ENCODE measurements at regions not wholly inside any gene's neighbourhood (a gene's known extent, or its start where the extent isn't known, plus 50 kb on each side); places are given as distances from the start of the nearest gene placed in this dataset.
"Not testable (repeated sequence)": the region's sequence is repeated elsewhere in the genome, so short reads cannot be mapped to it uniquely, and the experiment has no call there.

- no peak for DNase-seq
Measured at GRCh38 chr9:38181232-38181631, 112.2 kb upstream of the SHB start.

DNA sequence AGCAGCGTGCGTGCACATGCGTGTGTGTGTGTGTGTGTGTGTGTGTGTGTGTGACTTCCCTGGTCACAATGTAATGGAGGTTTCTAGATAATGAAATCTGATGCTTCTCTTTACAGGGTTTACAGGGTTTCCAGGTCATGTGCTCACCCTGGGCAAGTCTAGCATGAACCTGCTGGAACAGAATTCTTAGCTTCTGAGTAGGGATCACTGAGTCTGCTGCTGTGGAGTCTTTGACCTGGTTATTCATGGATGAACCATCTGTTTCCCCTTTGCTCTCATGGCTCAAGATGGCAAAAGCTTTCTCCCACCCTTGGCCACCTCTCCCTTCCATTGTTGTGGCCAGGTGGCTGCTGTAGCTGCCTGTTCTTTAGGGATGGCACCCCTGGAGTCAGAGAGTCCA lies 111.6 kb upstream of the SHB start:
- no peak for DNase-seq

- DNase-seq, result no peak
Measured at GRCh38 chr9:38179965-38180364, 110.9 kb upstream of the SHB start.

GRCh38 chr9:38178237-38178636 lies 109.2 kb upstream of the SHB start:
- DNase-seq, result no peak

DNA sequence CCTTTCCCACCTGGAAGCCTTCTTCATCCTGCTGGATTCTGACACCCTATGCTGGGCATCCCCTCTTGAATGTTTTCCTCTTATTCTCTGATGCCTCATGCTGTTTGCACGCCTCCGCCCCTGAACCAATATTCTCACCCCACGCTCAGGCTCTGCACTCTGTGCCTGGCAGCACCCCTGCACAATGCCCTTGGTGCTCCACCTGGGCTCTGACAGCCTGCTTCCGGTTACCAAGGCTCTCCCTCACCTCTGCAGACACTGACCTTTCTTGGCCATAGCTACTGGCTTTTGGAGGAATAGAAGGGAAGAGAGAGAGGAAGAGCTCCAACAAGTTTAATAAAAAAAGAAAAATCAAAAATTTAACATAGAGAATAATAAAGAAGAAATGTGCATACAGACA lies 108.7 kb upstream of the SHB start:
- no peak for DNase-seq

DNA sequence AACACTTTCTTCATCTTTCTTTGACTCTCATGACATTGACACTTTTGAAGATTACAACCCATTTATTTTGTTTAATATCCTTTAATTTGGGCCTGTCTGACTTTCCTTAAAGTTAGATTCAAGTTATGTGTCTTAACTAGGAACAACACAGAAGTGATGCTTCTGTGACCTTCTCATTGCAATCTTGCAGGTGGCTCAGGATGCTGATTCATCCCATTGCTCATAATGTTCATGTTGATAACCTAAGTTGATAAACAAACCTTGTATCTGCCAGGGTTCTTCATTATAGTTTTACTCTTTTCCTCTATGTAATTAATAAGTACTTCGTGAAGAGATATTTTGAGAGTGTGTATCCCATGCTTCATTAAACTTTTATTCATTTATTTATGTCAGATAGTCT lies 107.2 kb upstream of the SHB start:
- DNase-seq, result no peak

GRCh38 chr9:38175423-38175822 lies 106.4 kb upstream of the SHB start:
- DNase-seq, result no peak

- DNase-seq, result no peak
Measured at GRCh38 chr9:38172586-38172985, 103.6 kb upstream of the SHB start.

- no peak for DNase-seq
Measured at GRCh38 chr9:38171926-38172325, 102.9 kb upstream of the SHB start.

- DNase-seq, result no peak
Measured at GRCh38 chr9:38171538-38171884, 102.5 kb upstream of the SHB start.

DNA sequence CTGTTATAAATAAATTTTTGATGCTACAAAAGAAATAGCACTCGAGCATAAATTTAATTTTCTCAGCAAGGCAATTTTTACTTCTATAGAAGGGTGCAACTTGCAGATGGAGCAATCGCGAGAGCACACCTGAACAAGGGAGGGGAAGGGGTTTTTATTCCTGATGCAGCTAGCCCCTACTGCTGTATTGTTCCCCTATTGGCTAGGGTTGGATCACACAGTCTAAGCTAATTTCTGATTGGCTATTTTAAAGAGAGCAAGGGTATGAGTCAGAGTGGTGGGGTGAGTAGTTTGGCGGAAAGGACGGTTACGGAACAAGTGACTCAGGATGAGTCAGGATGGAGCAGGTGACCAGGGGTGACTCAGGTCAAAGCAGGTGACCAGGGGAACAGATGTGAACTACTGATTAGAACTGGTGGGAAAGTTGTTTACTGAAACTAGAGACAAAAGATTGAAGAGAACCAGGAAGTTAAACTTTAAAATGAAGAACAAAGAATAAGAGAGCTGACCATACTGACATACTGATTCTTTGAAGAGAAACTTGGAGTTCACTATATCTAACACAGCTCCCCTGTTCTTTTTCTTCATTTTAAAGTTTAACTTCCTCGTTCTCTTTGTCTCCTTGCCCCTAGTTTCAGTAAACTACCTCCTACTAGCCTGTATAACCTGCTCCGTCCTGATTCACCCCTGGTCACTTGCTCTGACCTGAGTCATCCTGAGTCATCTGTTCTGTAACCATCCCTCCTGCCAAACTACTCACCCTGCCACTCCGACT lies 101.9 kb upstream of the SHB start:
- DNase-seq, result not testable (repeated sequence)

DNA sequence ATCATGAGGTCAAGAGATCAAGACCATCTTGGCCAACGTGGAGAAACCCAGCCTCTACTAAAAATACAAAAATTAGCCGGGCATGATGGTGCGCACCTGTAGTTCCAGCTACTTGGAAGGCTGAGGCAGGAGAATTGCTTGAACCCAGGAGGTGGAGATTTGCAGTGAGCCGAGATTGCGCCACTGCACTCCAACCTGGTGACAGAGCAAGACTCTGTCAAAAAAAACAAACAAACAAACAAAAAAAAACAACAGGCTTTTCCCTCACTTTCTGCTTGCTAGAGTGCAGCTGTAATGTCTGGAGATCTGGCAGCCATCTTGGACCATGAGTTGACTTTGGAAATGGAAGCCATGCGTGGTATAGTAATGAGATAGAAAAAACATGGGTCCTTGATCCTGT lies 101.1 kb upstream of the SHB start:
- DNase-seq, result not testable (repeated sequence)

GRCh38 chr9:38166501-38166900 lies 97.5 kb upstream of the SHB start:
- no peak for DNase-seq

DNA sequence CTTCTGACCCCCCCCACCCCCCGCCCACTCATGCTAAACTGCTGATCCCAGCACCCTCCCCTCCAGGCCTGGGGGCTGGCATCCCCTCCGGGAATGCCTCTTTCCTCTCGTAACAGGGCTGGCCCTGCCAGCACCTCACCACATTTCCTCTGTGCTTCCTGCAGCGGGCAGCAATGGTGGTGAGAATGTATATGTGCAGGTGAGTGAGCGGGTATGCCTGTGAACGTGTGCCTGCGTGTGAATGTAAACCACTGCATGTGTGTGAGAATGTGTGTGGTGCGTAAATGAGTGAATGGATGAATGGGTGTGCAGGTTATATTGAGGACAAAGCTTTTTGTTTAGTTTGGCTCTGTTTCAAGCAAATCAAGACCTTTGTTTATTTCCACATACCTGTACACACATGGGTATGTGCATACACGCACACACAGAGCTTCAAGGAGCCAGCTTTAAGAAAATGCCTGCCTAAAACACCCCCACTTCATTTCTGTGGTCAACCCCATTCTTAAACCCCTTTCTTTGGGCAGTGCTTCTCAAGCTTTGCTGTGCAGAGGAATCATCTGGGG lies 95.7 kb upstream of the SHB start:
- no peak for DNase-seq

DNA sequence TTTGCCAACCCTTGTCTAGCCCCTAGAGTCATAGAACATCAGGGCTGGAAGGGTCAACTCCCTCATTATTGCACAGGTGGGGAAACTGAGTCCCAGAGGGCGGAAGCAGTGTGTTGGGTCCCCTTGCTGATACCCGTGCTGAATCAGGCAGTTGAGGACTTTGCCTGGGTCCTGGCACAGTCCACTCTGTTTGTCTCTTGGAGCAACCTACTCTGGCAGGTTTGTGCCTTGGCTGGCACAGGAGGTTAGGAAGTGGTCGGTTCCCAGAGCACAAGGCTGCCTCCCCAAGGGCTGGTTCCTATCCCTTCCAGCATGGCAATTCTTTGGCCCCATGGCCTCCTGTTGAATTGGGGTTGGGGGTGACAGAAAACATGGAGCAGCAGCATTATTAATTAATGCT lies 94.5 kb upstream of the SHB start:
- DNase-seq, result no peak

- no peak for DNase-seq
Measured at GRCh38 chr9:38162332-38163211, 93.5 kb upstream of the SHB start.

GRCh38 chr9:38160613-38161215 lies 91.7 kb upstream of the SHB start:
- DNase-seq, result peak; percentile 56

DNA sequence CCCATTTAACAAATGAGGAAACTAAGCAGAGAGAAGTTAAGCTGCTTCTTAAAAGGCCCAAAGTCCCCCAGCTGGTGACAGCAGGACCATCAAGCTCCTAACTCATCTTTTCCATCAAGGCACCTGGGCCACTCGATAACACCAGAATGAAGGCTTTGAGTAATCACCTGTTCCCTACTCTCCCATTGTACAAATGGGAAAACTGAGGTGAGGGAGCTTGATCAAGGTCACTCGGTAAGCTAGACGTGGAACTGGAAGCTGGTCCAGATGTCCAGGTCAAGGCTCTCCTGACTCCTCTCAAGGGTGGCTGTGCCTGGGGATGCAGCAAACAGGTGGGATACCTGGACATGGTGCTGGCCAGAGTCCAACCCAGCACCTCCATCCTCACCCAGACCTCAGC lies 90.6 kb upstream of the SHB start:
- no peak for DNase-seq

DNA sequence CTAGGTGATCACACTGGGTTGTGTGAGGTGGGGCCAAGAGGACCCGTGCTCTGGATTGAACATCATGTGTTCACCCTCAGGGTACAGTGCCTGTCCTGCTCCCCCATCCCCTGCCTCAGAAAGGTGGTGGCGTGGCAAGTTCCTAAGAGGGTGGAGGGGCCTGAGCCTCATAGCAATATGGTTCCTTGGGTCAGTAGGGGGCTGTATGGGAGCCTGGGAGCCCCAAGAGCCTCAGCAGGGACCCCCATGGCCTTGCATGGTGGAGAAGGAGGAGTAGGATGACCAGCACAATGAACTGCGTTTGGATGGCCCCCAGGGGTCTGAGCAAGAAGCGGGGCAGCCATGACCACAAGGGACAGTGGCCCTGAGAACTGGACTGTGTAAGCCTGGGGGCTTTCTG lies 89.6 kb upstream of the SHB start:
- no peak for DNase-seq

- no peak for DNase-seq
Measured at GRCh38 chr9:38157711-38158110, 88.7 kb upstream of the SHB start.

DNA sequence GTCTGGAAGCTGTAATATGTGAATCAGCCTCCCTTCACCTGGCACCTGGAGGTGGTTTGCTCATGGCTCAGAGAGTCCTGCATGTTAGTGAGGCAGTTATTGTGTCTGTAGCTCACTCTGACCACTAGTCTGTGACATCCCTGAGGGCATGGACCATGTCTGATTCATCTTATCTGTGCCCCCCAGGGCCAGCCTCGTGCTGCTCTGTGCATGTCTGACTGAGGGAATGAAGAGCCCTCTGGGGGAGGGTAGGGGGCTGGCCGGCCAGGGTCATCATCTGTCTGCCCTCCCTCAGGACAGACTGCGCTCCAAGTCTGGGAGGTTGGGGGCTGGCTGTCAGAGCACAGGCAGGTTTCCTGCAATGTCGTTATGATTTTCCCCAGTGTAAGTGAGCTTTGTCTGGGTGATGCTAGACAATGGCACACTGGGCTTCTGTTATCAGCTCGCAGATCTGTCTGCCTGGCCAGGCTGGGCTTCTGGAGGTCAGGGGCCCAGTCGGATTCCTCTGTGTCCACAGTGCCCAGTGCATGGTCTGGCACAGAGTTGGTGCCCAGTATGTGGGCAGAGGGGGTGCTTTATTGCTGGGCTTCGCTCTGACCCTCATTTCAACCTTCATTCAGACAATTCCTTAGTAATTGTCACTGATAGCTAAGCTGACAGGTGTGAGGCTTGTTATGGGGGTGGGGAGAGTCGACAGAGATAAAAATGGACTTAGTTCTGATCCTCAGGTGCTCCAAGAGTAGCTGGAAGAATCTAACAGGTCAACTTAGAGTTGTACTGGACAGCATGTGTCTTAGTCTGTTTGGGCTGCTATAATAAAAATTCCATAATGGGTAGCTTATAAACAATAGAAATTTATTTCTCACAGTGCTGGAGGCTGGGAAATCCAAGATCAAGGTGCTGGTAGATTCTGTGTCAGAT lies 85.7 kb upstream of the SHB start:
- no peak for DNase-seq

DNA sequence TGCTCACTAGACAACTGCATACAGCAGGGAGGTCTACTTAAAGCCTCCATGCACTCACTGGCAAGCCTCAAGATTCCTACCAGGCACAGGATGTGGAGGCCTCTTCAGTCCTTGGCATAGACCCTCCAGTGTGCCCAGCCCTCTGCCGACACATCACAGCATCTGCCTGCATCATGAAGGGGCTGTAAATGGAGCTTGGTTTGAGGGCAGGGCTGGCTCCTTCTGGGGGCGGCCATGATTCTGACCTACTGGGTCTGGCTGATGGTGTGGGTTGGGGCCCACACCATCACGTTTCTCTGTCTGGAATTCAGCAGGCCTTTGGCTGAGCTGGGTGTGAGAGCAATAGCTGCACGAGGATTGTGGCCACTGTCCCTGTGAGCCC lies 84.9 kb upstream of the SHB start:
- DNase-seq, result no peak
